HepG2 (cell line): ENCODE measurements at regions not wholly inside any gene's neighbourhood (a gene's known extent, or its start where the extent isn't known, plus 50 kb on each side); places are given as distances from the start of the nearest gene placed in this dataset.

Source experiments
- FOXO1 ChIP-seq: sonication (generic); formaldehyde crosslinking; IDR thresholded peaks from 2 replicates; pipeline ENCODE4 v1.4.0; 2020; ENCODE audit warnings: missing genetic modification reagents
- KDM4B ChIP-seq: sonication (generic); formaldehyde crosslinking; IDR thresholded peaks from 2 replicates; pipeline ENCODE4 v1.4.0; 2020; ENCODE audit warnings: missing genetic modification reagents
- NR0B2 ChIP-seq: sonication (generic); formaldehyde crosslinking; IDR thresholded peaks from 2 replicates; pipeline ENCODE4 v1.4.0; 2020; ENCODE audit warnings: mild to moderate bottlenecking, missing genetic modification reagents
- RCOR2 ChIP-seq: IDR thresholded peaks from 2 replicates; pipeline ENCODE4 v1.6.1; 2016; ENCODE audit warnings: missing biosample characterization, missing genetic modification reagents
- ZNF260 ChIP-seq: sonication (generic); formaldehyde crosslinking; IDR thresholded peaks from 2 replicates; pipeline ENCODE4 v1.4.0; 2020; ENCODE audit warnings: missing genetic modification reagents, low read depth, mild to moderate bottlenecking, borderline replicate concordance
- ZNF788 ChIP-seq: sonication (generic); formaldehyde crosslinking; IDR thresholded peaks from 2 replicates; pipeline ENCODE4 v1.5.0; 2020; ENCODE audit warnings: mild to moderate bottlenecking, missing genetic modification reagents, borderline replicate concordance
- TF ChIP-seq, protein P1 (sequence below): sonication (generic); formaldehyde crosslinking; IDR thresholded peaks from 2 replicates; pipeline ENCODE4 v1.8.0; 2022; ENCODE audit warnings: mild to moderate bottlenecking, missing genetic modification reagents; ENCODE audit not compliant: insufficient replicate concordance

GRCh38 chr3:20563985-20564384 is 378.0 kb upstream of the SGO1 start:
- no peak for TF ChIP-seq ZNF788
- TF ChIP-seq NR0B2 (CRISPR knock-in tag) = no peak
- no peak for TF ChIP-seq KDM4B (CRISPR knock-in tag)
- no peak for TF ChIP-seq ZNF260
- no peak for TF ChIP-seq RCOR2 (CRISPR knock-in tag)
- TF ChIP-seq, protein P1, sequence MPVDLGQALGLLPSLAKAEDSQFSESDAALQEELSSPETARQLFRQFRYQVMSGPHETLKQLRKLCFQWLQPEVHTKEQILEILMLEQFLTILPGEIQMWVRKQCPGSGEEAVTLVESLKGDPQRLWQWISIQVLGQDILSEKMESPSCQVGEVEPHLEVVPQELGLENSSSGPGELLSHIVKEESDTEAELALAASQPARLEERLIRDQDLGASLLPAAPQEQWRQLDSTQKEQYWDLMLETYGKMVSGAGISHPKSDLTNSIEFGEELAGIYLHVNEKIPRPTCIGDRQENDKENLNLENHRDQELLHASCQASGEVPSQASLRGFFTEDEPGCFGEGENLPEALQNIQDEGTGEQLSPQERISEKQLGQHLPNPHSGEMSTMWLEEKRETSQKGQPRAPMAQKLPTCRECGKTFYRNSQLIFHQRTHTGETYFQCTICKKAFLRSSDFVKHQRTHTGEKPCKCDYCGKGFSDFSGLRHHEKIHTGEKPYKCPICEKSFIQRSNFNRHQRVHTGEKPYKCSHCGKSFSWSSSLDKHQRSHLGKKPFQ = no peak
- no peak for TF ChIP-seq FOXO1
